GM13976 (cell line): ENCODE measurements at regions not wholly inside any gene's neighbourhood (a gene's known extent, or its start where the extent isn't known, plus 50 kb on each side); places are given as distances from the start of the nearest gene placed in this dataset.

Source experiments
- DNase-seq: peaks from one replicate; pipeline ENCODE4 v3.0.0; 2012; ENCODE audit warnings: low spot score
- CTCF ChIP-seq: IDR thresholded peaks from 2 replicates; pipeline ENCODE4 v1.5.1; 2012; ENCODE audit warnings: borderline replicate concordance, mild to moderate bottlenecking; ENCODE audit not compliant: insufficient read depth; ENCODE audit errors: extremely low read depth, missing control alignments, control extremely low read depth
- in situ Hi-C: fragments of 300-500 bp; cut with MboI; formaldehyde crosslinking; loops from one replicate; pipeline ENCODE4 v1.12.0; 2022; ENCODE audit warnings: low sequenced_read_pairs, mixed read lengths, inconsistent platforms; ENCODE audit not compliant: unreplicated experiment

GRCh38 chr17:13385481-13385911 is 216.2 kb downstream of the HS3ST3A1 start:
- DNase-seq = no peak
- in situ Hi-C loops = no loop called here
- no peak for TF ChIP-seq CTCF

- in situ Hi-C loops = no loop called here
- DNase-seq = no peak
- TF ChIP-seq CTCF = no peak
Measured at GRCh38 chr17:13384626-13385025, 217.1 kb downstream of the HS3ST3A1 start.

GRCh38 chr17:13378361-13378760 is 223.4 kb downstream of the HS3ST3A1 start:
- no peak for TF ChIP-seq CTCF
- DNase-seq = no peak
- in situ Hi-C loops = no loop called here

- TF ChIP-seq CTCF = no peak
- DNase-seq = no peak
- in situ Hi-C loops = no loop called here
Measured at GRCh38 chr17:13374203-13375143, 227.3 kb downstream of the HS3ST3A1 start.

GRCh38 chr17:13372432-13372831 is 229.3 kb downstream of the HS3ST3A1 start:
- no peak for DNase-seq
- no peak for TF ChIP-seq CTCF
- in situ Hi-C loops = no loop called here

GRCh38 chr17:13367154-13367553 is 234.6 kb downstream of the HS3ST3A1 start:
- in situ Hi-C loops = no loop called here

More at GRCh38 chr17:13367154-13367553, 234.6 kb downstream of the HS3ST3A1 start:
- TF ChIP-seq CTCF = no peak
- no peak for DNase-seq
